Prostate gland (tissue), 1 donor: ENCODE measurements at regions not wholly inside any gene's neighbourhood (a gene's known extent, or its start where the extent isn't known, plus 50 kb on each side); places are given as distances from the start of the nearest gene placed in this dataset.

ENCODE experiments used
- POLR2A ChIP-seq: fragments of 450-650 bp; IDR thresholded peaks from one replicate; pipeline ENCODE4 v1.6.1; 2016; ENCODE audit warnings: antibody characterized with exemption, mild to moderate bottlenecking
- POLR2AphosphoS5 ChIP-seq: sonication (generic); formaldehyde crosslinking; IDR thresholded peaks from one replicate; pipeline ENCODE4 v1.6.1; 2017; ENCODE audit warnings: antibody characterized with exemption

DNA sequence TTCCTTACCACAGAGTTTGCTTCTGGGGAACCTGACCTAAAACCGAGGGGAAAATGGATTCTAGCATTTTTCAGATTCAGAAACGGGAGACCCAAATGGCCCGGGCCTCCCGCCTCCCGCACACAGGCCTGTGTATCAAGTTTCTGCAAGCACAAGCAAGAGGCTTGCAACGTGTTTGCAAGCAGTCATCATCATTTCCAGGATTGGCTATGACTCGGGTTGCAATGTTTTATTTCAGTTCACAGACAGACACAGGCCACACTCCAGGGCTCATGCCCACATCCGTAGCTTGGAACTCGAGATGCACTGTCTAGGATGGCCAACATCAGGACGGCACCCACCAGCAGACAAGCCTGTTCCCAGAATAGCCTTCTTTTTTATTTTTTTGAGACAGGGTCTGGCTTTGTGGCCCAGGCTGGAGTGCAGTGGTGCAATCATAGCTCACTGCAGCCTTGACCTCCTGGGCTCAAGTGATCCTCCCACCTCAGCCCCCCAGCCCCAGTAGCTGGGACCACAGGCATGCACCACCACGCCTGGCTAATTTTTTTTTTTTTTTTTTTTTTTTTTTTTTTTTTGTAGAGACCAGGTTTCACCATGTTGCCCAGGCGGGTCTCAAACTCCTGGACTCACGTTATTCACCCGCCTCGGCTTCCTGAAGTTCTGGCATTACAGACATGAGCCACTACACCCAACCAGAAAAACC is 68.1 kb upstream of the FOXK1 start:
- TF ChIP-seq POLR2AphosphoS5 (peak; percentile 45), POLR2A (no peak)
